ENCODE measurements at regions not wholly inside any gene's neighbourhood (a gene's known extent, or its start where the extent isn't known, plus 50 kb on each side); places are given as distances from the start of the nearest gene placed in this dataset.
"Not testable (repeated sequence)": the region's sequence is repeated elsewhere in the genome, so short reads cannot be mapped to it uniquely, and the experiment has no call there.

GRCh38 chr2:8253781-8254180 lies 428.1 kb upstream of the ID2 start:
- Histone ChIP-seq H3K27me3 (ENCODE audit: insufficient read depth, low read length) (no peaks in the 10 kb centered on the region), H3K4me1 (ENCODE audit: insufficient read depth, low read length) (peaks cover 11% of the 10 kb centered on the region; the same call in 1 of the 2 replicates), H2BK5ac (ENCODE audit: insufficient read length, low read length) (no peak overlapping the region), H2BK15ac (ENCODE audit: low read depth, low read length) (no peak overlapping the region), H3K23ac (ENCODE audit: insufficient read length, low read depth, low read length) (no peak overlapping the region), H3K9ac (ENCODE audit: extremely low read depth, insufficient read length, low read length) (no peak overlapping the region), H4K20me1 (ENCODE audit: control insufficient read depth, insufficient read depth, insufficient read length) (no peaks in the 10 kb centered on the region), H3K79me2 (ENCODE audit: insufficient read depth, low read length) (no peaks in the 10 kb centered on the region), H3K23me2 (ENCODE audit: insufficient read length, low read depth, low read length, poor library complexity, severe bottlenecking) (no peaks in the 10 kb centered on the region), H2BK20ac (ENCODE audit: low read depth, low read length, poor library complexity, severe bottlenecking) (no peak overlapping the region), H3K4ac (ENCODE audit: low read depth, low read length) (no peak overlapping the region), H2AFZ (ENCODE audit: low read length) (no peak overlapping the region), H2AK5ac (ENCODE audit: insufficient read length, low read length) (no peak overlapping the region), H4K8ac (replicated peaks; ENCODE audit: insufficient read length, low read depth, low read length) (no peak overlapping the region), H3T11ph (ENCODE audit: low read length) (no peak overlapping the region), H3K14ac (ENCODE audit: insufficient read depth, low read length) (no peak overlapping the region), H4K5ac (ENCODE audit: insufficient read length, low read depth, low read length) (no peak overlapping the region), H4K91ac (ENCODE audit: insufficient read length, low read depth, low read length) (no peak overlapping the region), H3K27ac (ENCODE audit: insufficient read length, low read depth, low read length) (no peak overlapping the region), H2BK12ac (ENCODE audit: insufficient read length, low read depth, low read length) (no peak overlapping the region), H3K9me3 (ENCODE audit: control insufficient read depth, low read depth, low read length) (no peaks in the 10 kb centered on the region), H2BK120ac (ENCODE audit: low read depth, low read length, poor library complexity, severe bottlenecking) (no peak overlapping the region), H3K18ac (ENCODE audit: insufficient read length, low read depth, low read length) (no peak overlapping the region), H3K79me1 (ENCODE audit: insufficient read depth, low read depth, low read length, poor library complexity, severe bottlenecking) (no peaks in the 10 kb centered on the region), H3K56ac (ENCODE audit: insufficient read length, low read depth, low read length) (no peak overlapping the region), H3K4me2 (ENCODE audit: insufficient read depth, insufficient read length, low read length) (no peak overlapping the region)
- WGBS (ENCODE audit: extremely low coverage, insufficient read length, low lambda C conversion rate), result no CpG with 5 or more reads among the region's 2 CpGs
- Mint-ChIP-seq H3K27ac (peak overlapping the region in 2 of 3 experiments; percentile 32 to 56; a peak in 3 of 7 replicates), H3K9me3 (peaks cover 14 to 20% of the 10 kb centered on the region in 2 experiments), H3K4me3 (no peak overlapping the region), H3K36me3 (ENCODE audit: insufficient read depth in 1 of 3, low read depth in 3 of 3) (peaks cover 9 to 18% (median 13%) of the 10 kb centered on the region in 3 experiments), H3K27me3 (ENCODE audit: low read depth) (peaks cover 3% of the 10 kb centered on the region), H3K4me1 (peaks cover 55 to 57% of the 10 kb centered on the region in 2 experiments)
- TF ChIP-seq CTCF (conservative IDR thresholded peaks at IDR 0.05), result no peak
- DNase-seq, result no peak

- not testable (repeated sequence) for H2BK120ac ChIP-seq (ENCODE audit: low read depth, low read length, poor library complexity, severe bottlenecking); H3T11ph ChIP-seq (ENCODE audit: low read length); H4K8ac ChIP-seq (replicated peaks; ENCODE audit: insufficient read length, low read depth, low read length); H4K20me1 ChIP-seq (ENCODE audit: control insufficient read depth, insufficient read depth, insufficient read length); H3K14ac ChIP-seq (ENCODE audit: insufficient read depth, low read length); H2BK20ac ChIP-seq (ENCODE audit: low read depth, low read length, poor library complexity, severe bottlenecking); H3K27me3 ChIP-seq (ENCODE audit: insufficient read depth, low read length); H3K23ac ChIP-seq (ENCODE audit: insufficient read length, low read depth, low read length); H2BK12ac ChIP-seq (ENCODE audit: insufficient read length, low read depth, low read length); H3K9me3 ChIP-seq (ENCODE audit: control insufficient read depth, low read depth, low read length); H3K18ac ChIP-seq (ENCODE audit: insufficient read length, low read depth, low read length); H2BK5ac ChIP-seq (ENCODE audit: insufficient read length, low read length); H3K79me1 ChIP-seq (ENCODE audit: insufficient read depth, low read depth, low read length, poor library complexity, severe bottlenecking); H3K27ac ChIP-seq (ENCODE audit: insufficient read length, low read depth, low read length); H3K56ac ChIP-seq (ENCODE audit: insufficient read length, low read depth, low read length); H3K4ac ChIP-seq (ENCODE audit: low read depth, low read length); H4K5ac ChIP-seq (ENCODE audit: insufficient read length, low read depth, low read length); H3K27me3 Mint-ChIP-seq (ENCODE audit: low read depth); H4K91ac ChIP-seq (ENCODE audit: insufficient read length, low read depth, low read length); H3K23me2 ChIP-seq (ENCODE audit: insufficient read length, low read depth, low read length, poor library complexity, severe bottlenecking); H3K79me2 ChIP-seq (ENCODE audit: insufficient read depth, low read length); H2BK15ac ChIP-seq (ENCODE audit: low read depth, low read length); H2AK5ac ChIP-seq (ENCODE audit: insufficient read length, low read length); H3K9ac ChIP-seq (ENCODE audit: extremely low read depth, insufficient read length, low read length); H3K4me2 ChIP-seq (ENCODE audit: insufficient read depth, insufficient read length, low read length); H2AFZ ChIP-seq (ENCODE audit: low read length); H3K4me3 Mint-ChIP-seq
- H3K4me1 ChIP-seq (ENCODE audit: insufficient read depth, low read length), result peaks cover 11% of the 10 kb centered on the region; the same call in 1 of the 2 replicates
- Mint-ChIP-seq H3K36me3 (ENCODE audit: insufficient read depth in 1 of 3, low read depth in 3 of 3) (peaks cover 9 to 18% (median 13%) of the 10 kb centered on the region in 3 experiments), H3K4me1 (peaks cover 57 to 58% of the 10 kb centered on the region in 2 experiments), H3K9me3 (peaks cover 14 to 20% of the 10 kb centered on the region in 2 experiments), H3K27ac (peak overlapping the region in 1 of 3 experiments; percentile 37; a peak in 2 of 7 replicates)
- peak; percentile 3 for DNase-seq
These were observed 427.6 kb upstream of the ID2 start for GRCh38 chr2:8254214-8254613.

All from H9 (cell line).